ENCODE measurements at regions not wholly inside any gene's neighbourhood (a gene's known extent, or its start where the extent isn't known, plus 50 kb on each side); places are given as distances from the start of the nearest gene placed in this dataset.

- TF ChIP-seq EZH2 (IDR thresholded peaks at IDR 0.05; ENCODE audit: borderline replicate concordance, low read length) = no peak
- TF ChIP-seq CTCF (IDR thresholded peaks at IDR 0.05; ENCODE audit: low read length) = no peak
- H3K9ac ChIP-seq (ENCODE audit: low read length) = no peak overlapping the region
Observed at GRCh38 chr5:133718457-133718856, 106.1 kb upstream of the FSTL4 start.

GRCh38 chr5:133716532-133717183, 104.3 kb upstream of the FSTL4 start:
- Histone ChIP-seq H3K36me3 (ENCODE audit: insufficient read depth, low read length) (no peaks in the 10 kb centered on the region), H4K20me1 (ENCODE audit: insufficient read depth, low read length) (no peaks in the 10 kb centered on the region), H3K4me1 (ENCODE audit: insufficient read depth, low read length, severe bottlenecking) (no peaks in the 10 kb centered on the region), H3K9ac (ENCODE audit: low read length) (no peak overlapping the region), H3K4me2 (ENCODE audit: low read length) (no peak overlapping the region), H2AFZ (ENCODE audit: low read length) (no peak overlapping the region), H3K27ac (ENCODE audit: low read depth, low read length, poor library complexity, severe bottlenecking) (no peak overlapping the region), H3K79me2 (ENCODE audit: insufficient read depth, low read length) (no peaks in the 10 kb centered on the region), H3K4me3 (ENCODE audit: low read depth, low read length, poor library complexity, severe bottlenecking) (no peak overlapping the region), H3K9me3 (ENCODE audit: low read length) (no peaks in the 10 kb centered on the region), H3K27me3 (ENCODE audit: insufficient read depth, low read length) (no peaks in the 10 kb centered on the region), H3F3A (ENCODE audit: insufficient read depth, low read length) (no peaks in the 10 kb centered on the region), H3K9me2 (ENCODE audit: low read depth, low read length) (no peaks in the 10 kb centered on the region)
- TF ChIP-seq CTCF (IDR thresholded peaks at IDR 0.05; ENCODE audit: low read length) (no peak), EZH2 (IDR thresholded peaks at IDR 0.05; ENCODE audit: borderline replicate concordance, low read length) (no peak)

More at GRCh38 chr5:133718457-133718856, 106.1 kb upstream of the FSTL4 start:
- H3K4me3 ChIP-seq (ENCODE audit: low read depth, low read length, poor library complexity, severe bottlenecking) = no peak overlapping the region
- no peaks in the 10 kb centered on the region for H3F3A ChIP-seq (ENCODE audit: insufficient read depth, low read length)
- no peak overlapping the region for H3K27ac ChIP-seq (ENCODE audit: low read depth, low read length, poor library complexity, severe bottlenecking)
- no peaks in the 10 kb centered on the region for H3K9me2 ChIP-seq (ENCODE audit: low read depth, low read length)
- H3K4me2 ChIP-seq (ENCODE audit: low read length) = no peak overlapping the region
- H3K9me3 ChIP-seq (ENCODE audit: low read length) = no peaks in the 10 kb centered on the region
- no peak overlapping the region for H2AFZ ChIP-seq (ENCODE audit: low read length)
- no peaks in the 10 kb centered on the region for H3K27me3 ChIP-seq (ENCODE audit: insufficient read depth, low read length)
- H4K20me1 ChIP-seq (ENCODE audit: insufficient read depth, low read length) = no peaks in the 10 kb centered on the region
- H3K79me2 ChIP-seq (ENCODE audit: insufficient read depth, low read length) = no peaks in the 10 kb centered on the region
- no peaks in the 10 kb centered on the region for H3K4me1 ChIP-seq (ENCODE audit: insufficient read depth, low read length, severe bottlenecking)
- H3K36me3 ChIP-seq (ENCODE audit: insufficient read depth, low read length) = no peaks in the 10 kb centered on the region

- no peaks in the 10 kb centered on the region for H3K4me1 ChIP-seq (ENCODE audit: insufficient read depth, low read length, severe bottlenecking)
- H3K9me3 ChIP-seq (ENCODE audit: low read length) = no peaks in the 10 kb centered on the region
- H3K4me3 ChIP-seq (ENCODE audit: low read depth, low read length, poor library complexity, severe bottlenecking) = no peak overlapping the region
- no peaks in the 10 kb centered on the region for H3K36me3 ChIP-seq (ENCODE audit: insufficient read depth, low read length)
- H2AFZ ChIP-seq (ENCODE audit: low read length) = no peak overlapping the region
- no peaks in the 10 kb centered on the region for H3F3A ChIP-seq (ENCODE audit: insufficient read depth, low read length)
- H3K4me2 ChIP-seq (ENCODE audit: low read length) = no peak overlapping the region
- no peak overlapping the region for H3K27ac ChIP-seq (ENCODE audit: low read depth, low read length, poor library complexity, severe bottlenecking)
- H3K9ac ChIP-seq (ENCODE audit: low read length) = no peak overlapping the region
- H3K79me2 ChIP-seq (ENCODE audit: insufficient read depth, low read length) = no peaks in the 10 kb centered on the region
- H3K9me2 ChIP-seq (ENCODE audit: low read depth, low read length) = no peaks in the 10 kb centered on the region
- no peaks in the 10 kb centered on the region for H3K27me3 ChIP-seq (ENCODE audit: insufficient read depth, low read length)
- no peak for TF ChIP-seq CTCF (IDR thresholded peaks at IDR 0.05; ENCODE audit: low read length)
- TF ChIP-seq EZH2 (IDR thresholded peaks at IDR 0.05; ENCODE audit: borderline replicate concordance, low read length) = no peak
- H4K20me1 ChIP-seq (ENCODE audit: insufficient read depth, low read length) = no peaks in the 10 kb centered on the region
Observed at GRCh38 chr5:133715616-133716015, 103.3 kb upstream of the FSTL4 start.

Measured in OCI-LY1 (cell line).